ENCODE measurements at regions not wholly inside any gene's neighbourhood (a gene's known extent, or its start where the extent isn't known, plus 50 kb on each side); places are given as distances from the start of the nearest gene placed in this dataset.

DNA sequence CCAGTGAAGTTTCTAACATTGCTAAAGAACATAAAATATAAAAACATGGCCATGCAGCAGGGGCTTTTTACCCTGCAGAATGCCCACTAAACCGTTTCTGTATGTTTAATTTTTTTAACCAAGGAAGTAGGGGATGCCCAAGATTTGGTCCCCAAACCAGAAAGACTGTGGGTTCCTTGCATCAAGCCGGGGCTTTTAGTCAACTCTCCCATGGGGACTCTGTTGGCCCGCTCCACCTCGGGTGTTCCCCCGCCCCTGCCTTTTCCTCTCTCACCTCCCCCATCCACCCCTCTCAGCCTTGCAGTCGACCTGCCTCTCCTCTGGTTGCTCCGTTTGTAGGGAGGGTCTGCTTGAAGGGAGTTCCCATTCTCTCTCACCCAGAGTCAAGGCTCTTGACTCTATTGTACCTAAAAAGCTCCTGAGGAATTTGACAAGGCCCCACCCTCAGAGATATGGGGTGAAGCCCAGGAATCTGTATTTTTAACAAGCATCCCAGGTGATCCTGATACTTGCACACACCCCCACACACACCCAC lies 117.5 kb downstream of the TOMM20 start:
- no peak for TF ChIP-seq EZH2 (IDR thresholded peaks at IDR 0.05; ENCODE audit: low read length)
- no peak for TF ChIP-seq CTCF (optimal IDR thresholded peaks at IDR 0.05 in 1 of 3, IDR thresholded peaks at IDR 0.05 in 1 of 3, conservative IDR thresholded peaks at IDR 0.05 in 1 of 3; ENCODE audit: extremely low read depth in 1 of 3, insufficient read depth in 2 of 3, low read length in 3 of 3)
